ENCODE measurements at regions not wholly inside any gene's neighbourhood (a gene's known extent, or its start where the extent isn't known, plus 50 kb on each side); places are given as distances from the start of the nearest gene placed in this dataset.

- 74 to 88% (median 84%) methylated on average over 1 of the region's 1 CpG for WGBS, 5 donors
- intact Hi-C loops (cut with DNase I; ENCODE audit: low total_unique reads), result no loop called here
- TF ChIP-seq POLR2A (IDR thresholded peaks at IDR 0.05), result no peak
These were observed 266.3 kb downstream of the PPP1R3A start for GRCh38 chr7:113652501-113652900.

DNA sequence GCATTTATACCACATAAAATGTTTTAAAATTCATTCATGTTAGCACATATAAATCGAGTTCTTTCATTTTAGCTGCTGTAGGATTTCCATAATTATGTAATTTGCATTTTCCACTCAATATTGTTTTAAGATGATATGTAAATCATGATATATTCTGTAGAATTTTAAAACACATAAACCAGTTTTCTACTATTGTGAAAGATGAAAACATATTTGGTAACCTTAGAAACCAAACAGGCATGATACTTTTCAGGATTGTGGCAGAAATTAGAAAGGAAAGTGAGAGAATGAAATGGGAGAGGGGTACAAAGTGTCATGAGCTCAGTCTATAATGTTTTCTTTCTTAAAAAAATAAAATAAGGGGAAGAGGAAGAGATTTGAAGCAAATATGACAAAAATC is 269.3 kb downstream of the PPP1R3A start:
- DNase-seq, result no peak
- H3K27ac ChIP-seq, result no peak overlapping the region
- WGBS, 5 donors, result 62 to 80% (median 67%) methylated on average over 1 of the region's 1 CpG
- H3K27me3 ChIP-seq, result no peaks in the 10 kb centered on the region
- H3K36me3 ChIP-seq, result no peaks in the 10 kb centered on the region
- H3K4me3 ChIP-seq, result no peak overlapping the region
- no peak for TF ChIP-seq POLR2A (IDR thresholded peaks at IDR 0.05)
- no peak for TF ChIP-seq EP300 (IDR thresholded peaks at IDR 0.05)
- TF ChIP-seq, protein P1, sequence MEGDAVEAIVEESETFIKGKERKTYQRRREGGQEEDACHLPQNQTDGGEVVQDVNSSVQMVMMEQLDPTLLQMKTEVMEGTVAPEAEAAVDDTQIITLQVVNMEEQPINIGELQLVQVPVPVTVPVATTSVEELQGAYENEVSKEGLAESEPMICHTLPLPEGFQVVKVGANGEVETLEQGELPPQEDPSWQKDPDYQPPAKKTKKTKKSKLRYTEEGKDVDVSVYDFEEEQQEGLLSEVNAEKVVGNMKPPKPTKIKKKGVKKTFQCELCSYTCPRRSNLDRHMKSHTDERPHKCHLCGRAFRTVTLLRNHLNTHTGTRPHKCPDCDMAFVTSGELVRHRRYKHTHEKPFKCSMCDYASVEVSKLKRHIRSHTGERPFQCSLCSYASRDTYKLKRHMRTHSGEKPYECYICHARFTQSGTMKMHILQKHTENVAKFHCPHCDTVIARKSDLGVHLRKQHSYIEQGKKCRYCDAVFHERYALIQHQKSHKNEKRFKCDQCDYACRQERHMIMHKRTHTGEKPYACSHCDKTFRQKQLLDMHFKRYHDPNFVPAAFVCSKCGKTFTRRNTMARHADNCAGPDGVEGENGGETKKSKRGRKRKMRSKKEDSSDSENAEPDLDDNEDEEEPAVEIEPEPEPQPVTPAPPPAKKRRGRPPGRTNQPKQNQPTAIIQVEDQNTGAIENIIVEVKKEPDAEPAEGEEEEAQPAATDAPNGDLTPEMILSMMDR (IDR thresholded peaks at IDR 0.05), result no peak
- TF ChIP-seq POLR2AphosphoS5 (IDR thresholded peaks at IDR 0.05), result no peak
- intact Hi-C loops (cut with DNase I; ENCODE audit: low total_unique reads), result no loop called here
- H3K9me3 ChIP-seq, result peaks cover 0 to 7% (median 0%) of the 10 kb centered on the region in 4 donors
- no peaks in the 10 kb centered on the region for H3K4me1 ChIP-seq

More at GRCh38 chr7:113652501-113652900, 266.3 kb downstream of the PPP1R3A start:
- DNase-seq, result no peak
- Histone ChIP-seq H3K27me3 (no peaks in the 10 kb centered on the region), H3K4me1 (no peaks in the 10 kb centered on the region), H3K36me3 (no peaks in the 10 kb centered on the region), H3K9me3 (no peaks in the 10 kb centered on the region), H3K27ac (no peak overlapping the region), H3K4me3 (no peak overlapping the region)

DNA sequence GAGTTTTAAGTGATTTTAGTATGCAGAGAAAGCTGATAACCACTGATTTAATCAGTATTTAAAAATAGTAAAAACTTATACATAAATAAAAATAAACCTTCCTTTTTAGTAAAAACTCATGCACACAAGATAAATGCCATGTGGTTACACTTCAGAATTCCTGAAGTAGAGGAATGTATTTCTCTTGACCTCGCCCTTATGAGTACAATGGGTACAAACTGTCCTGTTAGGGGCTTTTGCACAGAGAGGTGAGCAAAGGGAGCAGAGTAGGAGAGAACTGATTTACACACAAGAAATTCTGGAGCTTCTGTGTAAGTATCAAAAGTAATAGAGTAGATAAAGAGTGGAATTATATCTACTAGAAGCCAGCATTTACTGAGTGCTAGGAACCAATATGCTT is 279.6 kb downstream of the PPP1R3A start:
- 39 to 63% (median 51%) methylated on average over 1 of the region's 1 CpG for WGBS, 5 donors
- intact Hi-C loops (cut with DNase I; ENCODE audit: low total_unique reads), result no loop called here
- Histone ChIP-seq H3K36me3 (no peaks in the 10 kb centered on the region), H3K4me1 (no peaks in the 10 kb centered on the region), H3K27me3 (no peaks in the 10 kb centered on the region), H3K4me3 (no peak overlapping the region), H3K27ac (no peak overlapping the region), H3K9me3 (peaks cover 0 to 4% (median 0%) of the 10 kb centered on the region in 4 donors)
- no peak for DNase-seq
- TF ChIP-seq POLR2A (IDR thresholded peaks at IDR 0.05) (no peak), POLR2AphosphoS5 (IDR thresholded peaks at IDR 0.05) (no peak), EP300 (IDR thresholded peaks at IDR 0.05) (no peak)
- TF ChIP-seq, protein P1 (IDR thresholded peaks at IDR 0.05), result no peak

DNA sequence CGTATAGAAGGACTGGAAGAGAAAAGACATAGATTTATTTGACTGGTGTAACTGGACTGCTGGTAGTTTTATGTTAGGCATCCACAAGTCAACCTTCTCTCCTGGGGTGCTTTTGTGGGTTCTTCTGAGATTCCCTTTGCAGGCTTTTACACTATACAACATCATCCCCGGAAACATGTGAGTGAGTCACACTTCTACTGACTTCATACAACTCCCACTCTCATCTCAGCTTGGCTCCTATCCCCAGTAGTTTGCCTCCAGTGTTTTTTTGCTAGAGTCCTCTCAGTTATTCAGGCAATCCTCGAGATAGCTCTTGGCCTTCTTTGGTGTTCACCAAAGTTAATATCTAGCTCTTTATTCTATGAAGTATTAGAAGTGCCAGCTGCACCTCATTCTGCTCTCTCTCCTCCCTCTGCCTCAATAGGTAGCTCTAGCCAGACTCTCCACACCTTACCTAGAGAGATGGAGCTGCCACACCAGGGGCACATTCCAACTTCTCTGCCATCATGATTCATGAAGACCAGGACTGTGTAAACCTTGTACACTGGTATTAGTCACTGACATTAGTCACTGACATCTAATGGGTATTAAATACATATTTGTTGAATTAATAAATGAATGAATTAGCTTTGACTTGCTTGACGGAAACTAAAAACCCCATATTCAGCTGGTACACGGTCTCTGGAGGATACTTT is 281.9 kb downstream of the PPP1R3A start:
- H3K27ac ChIP-seq, result no peak overlapping the region
- intact Hi-C loops (cut with DNase I; ENCODE audit: low total_unique reads), result no loop called here
- H3K9me3 ChIP-seq, result peaks cover 0 to 4% (median 0%) of the 10 kb centered on the region in 4 donors
- H3K27me3 ChIP-seq, result no peaks in the 10 kb centered on the region
- no peaks in the 10 kb centered on the region for H3K4me1 ChIP-seq
- no peak overlapping the region for H3K4me3 ChIP-seq
- DNase-seq, result no peak
- TF ChIP-seq, protein P1 (IDR thresholded peaks at IDR 0.05), result no peak
- TF ChIP-seq POLR2A (IDR thresholded peaks at IDR 0.05), result no peak
- TF ChIP-seq POLR2AphosphoS5 (IDR thresholded peaks at IDR 0.05), result no peak
- no peak for TF ChIP-seq EP300 (IDR thresholded peaks at IDR 0.05)
- 66 to 69% (median 68%) methylated on average over 5 of the region's 5 CpGs for WGBS, 5 donors
- no peaks in the 10 kb centered on the region for H3K36me3 ChIP-seq

DNA sequence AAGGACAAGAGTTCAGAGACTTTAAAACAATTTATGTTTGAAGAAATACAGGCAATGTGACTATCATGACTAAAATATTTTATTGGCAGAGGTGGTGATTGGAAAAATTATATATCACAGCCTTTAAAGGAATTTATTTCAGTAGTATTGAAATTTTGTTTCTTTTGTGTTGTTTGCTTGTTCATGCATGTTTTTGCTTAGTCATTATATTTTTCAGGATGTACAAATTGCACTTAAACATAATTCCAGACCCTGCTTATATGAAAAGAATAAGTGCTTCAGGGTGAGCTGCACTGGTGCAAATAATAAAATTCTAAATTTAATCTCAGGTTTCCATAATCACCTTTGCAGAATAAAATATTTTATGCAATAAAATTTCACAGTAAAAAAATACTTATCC is 283.3 kb downstream of the PPP1R3A start:
- TF ChIP-seq EP300 (IDR thresholded peaks at IDR 0.05), result no peak
- no peak for TF ChIP-seq POLR2A (IDR thresholded peaks at IDR 0.05)
- no peak for TF ChIP-seq POLR2AphosphoS5 (IDR thresholded peaks at IDR 0.05)
- TF ChIP-seq, protein P1 (IDR thresholded peaks at IDR 0.05), result no peak
- Histone ChIP-seq H3K9me3 (peaks cover 0 to under 1% (median 0%) of the 10 kb centered on the region in 4 donors), H3K4me3 (no peak overlapping the region), H3K36me3 (no peaks in the 10 kb centered on the region), H3K27me3 (no peaks in the 10 kb centered on the region), H3K4me1 (no peaks in the 10 kb centered on the region), H3K27ac (no peak overlapping the region)
- DNase-seq, result no peak
- intact Hi-C loops (cut with DNase I; ENCODE audit: low total_unique reads), result no loop called here
